ENCODE measurements at regions not wholly inside any gene's neighbourhood (a gene's known extent, or its start where the extent isn't known, plus 50 kb on each side); places are given as distances from the start of the nearest gene placed in this dataset.

DNA sequence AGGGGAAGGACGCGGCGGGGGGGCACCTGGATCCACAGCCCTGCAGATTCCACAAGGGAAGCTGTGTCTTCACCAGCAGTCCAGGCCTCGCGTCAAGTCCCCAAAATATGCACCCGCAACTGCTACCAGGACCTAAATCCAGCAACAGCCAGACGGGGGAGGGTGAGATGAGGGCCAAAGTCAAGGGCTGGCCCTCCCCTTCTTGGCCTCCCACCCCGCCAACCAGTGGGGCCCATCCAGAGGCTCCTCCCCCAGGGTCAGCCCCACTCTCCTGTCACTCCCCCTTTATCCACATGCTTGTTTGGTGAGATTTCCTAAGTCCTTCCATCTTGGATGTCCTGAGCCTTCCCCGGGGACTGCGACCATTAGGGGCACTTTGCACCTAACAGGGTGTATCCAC, 138.7 kb downstream of the ENGASE start:
- DNase-seq: no peak

DNA sequence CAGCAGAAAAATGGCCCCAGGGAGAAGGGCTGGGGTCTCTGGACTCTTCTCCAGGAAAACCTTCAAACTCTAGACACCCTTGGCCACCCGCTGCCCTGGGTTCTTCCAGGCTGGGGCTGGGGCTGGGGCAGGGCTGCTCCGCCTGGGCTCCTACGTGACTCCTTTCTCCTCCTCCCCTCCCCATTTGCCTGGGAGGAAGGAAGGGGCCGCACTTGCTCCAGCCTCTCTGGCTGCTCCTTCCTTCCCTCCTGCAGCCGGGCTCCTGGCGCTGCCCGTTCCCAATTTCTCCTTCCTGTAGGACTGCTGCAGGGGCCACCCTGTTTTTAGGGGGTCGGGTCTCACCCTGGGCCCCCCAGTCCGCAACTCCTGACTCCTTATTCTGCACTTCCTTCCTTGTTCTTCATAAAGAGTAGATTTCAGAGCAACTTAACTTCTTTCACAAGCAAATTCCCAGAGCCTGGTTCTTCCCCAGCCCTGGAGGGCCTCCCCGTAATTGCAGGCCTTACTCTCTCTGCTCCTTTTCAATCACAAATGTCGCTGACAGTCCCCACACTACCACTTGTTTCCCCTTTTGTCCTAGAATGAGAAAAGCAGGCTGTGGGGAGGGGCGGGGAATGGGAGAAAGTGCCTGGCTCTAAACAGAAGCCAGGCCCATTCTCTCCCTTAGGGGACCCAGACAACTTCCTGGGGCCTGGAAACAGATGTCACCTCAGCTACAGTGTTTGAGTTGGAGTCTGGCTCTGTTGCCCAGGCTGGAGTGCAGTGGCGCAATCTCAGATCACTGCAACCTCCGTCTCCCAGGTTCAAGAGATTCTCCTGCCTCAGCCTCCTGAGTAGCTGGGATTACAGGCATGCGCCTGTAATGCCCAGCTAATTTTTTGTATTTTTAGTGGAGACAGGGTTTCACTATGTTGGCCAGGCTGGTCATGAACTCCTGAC, 137.8 kb downstream of the ENGASE start:
- DNase-seq: no peak

DNA sequence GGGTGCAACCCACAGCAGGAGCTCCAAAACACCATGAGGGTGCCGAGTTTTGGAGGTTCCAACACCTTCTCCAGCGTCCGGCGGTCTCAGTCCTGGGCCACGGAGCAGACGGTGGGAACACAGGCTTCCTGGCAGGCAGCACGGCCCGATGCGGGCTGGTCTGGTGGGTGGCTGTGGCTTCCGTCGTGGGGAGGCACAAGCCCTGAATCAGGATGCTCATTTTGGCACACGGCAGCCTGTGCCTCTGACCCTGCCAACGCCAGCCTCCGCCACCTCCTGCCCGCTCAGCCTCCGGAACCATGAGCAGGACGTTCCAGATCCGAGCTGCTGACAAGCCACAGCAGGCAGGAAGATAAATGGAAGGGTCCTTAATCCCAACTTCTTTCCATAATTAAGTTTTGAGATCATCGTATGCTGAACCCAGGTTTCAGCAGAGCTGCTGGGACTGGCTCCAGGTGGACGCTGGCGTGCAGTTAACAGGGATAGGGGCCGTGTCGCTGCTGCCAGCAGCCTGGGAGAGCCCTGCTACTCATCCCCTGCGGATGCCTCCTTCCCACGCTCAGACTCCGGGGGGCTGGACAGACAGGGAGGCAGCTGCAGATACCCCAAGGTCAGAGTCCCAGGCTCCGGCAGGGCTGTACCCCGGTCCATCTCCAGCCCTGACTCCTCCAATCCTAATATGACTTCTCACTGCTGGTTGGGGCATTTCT, 136.6 kb downstream of the ENGASE start:
- DNase-seq: no peak

DNA sequence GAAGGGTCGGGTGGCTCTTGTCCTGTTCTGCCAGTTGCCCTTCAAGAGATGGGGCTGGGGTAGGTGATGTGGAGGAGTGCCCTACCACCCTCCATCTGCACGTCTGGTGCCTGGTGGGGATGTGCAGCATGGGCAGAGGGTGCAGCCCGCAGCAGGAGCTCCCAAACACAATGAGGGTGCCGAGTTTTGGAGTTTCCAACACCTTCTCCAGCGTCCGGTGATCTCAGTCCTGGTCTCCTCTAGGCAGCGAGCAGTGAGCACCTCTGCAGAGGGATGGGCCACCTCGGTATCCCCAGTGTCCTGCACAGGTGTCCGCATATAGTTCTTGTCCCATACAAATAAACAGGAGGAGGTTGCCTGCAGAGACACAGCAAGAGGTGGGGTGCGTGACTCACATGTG, 136.0 kb downstream of the ENGASE start:
- no peak for DNase-seq

DNA sequence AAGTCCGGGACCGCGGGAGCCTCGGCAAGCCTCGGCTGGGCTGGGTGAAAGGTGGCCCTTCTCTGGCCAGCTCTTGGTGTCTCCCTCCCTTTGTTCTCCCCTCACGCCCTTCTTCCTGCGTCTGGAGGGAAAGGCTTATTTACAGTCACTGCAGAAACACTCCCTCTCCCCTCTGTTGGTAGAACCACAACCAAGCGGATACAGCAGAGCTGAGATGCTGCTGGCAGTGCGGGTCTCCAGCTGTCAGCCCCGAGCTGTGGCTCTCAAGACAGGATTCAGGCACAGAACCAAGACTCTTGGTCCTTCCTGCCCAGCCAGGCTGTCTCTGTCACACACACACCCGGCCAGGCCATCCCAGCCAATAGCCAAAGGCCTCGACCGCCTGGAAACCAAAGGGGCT, 133.3 kb downstream of the ENGASE start:
- no peak for DNase-seq

DNA sequence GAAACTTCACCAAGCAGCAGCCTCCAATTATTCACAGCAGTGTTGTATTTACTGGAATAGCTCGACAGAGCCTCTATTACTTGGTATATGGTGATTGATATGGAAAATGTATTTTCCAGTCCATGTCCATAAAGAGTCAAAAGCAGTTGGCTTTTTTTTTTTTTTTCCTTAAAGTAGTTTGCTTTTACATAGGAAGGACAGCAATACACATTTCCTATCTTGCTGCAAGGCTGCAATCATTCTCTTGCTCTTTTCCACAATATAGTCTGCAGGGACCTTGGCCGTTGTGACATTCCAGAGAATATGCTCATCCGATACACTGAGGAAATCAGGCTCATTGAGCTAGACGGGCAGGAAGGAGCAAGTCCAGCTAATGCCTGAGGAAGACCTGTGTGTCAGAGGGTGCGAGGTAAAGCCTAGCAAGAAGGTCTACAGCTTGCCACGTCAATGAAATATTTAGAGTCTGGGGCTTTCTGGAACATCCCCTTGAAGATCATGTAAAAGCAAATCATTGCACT, 131.1 kb downstream of the ENGASE start:
- DNase-seq: no peak

DNA sequence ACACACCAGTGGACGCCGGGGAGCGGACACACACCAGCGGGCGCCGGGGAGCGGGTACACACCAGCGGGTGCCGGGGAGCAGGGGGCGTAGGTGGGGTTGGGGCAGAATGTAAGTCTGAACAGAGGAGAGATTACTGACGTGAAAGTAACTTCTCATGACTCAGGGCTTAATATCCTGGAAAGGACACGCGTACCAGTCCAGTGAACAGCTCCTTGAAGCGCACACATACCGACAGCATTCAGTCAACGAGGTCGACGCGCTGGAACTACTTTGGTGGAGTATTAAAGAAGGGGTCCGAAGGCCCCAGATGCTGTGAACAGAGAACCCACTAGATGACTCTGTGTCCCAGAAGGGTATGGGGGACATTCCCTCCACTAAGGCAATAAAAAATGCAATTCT, 129.6 kb downstream of the ENGASE start:
- DNase-seq: no peak

DNA sequence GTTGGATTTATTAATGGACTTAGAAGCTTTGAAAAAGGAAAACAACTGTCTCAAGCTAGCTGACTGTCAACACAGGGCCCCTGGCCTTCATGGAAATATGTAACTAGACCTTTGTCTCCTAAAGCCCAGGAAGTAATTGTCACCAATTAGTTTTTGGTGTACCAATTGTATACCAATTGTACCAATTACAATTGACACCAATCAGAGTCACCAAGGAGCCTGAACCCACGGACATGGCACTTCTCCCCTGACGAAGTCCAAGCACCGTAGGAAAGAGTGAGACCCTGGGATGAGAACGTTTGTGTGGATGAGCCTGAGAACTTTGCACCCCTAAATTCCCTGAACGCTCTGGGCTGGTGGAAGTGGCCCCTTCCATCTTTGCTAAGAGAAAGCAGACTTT, 129.0 kb downstream of the ENGASE start:
- no peak for DNase-seq

DNA sequence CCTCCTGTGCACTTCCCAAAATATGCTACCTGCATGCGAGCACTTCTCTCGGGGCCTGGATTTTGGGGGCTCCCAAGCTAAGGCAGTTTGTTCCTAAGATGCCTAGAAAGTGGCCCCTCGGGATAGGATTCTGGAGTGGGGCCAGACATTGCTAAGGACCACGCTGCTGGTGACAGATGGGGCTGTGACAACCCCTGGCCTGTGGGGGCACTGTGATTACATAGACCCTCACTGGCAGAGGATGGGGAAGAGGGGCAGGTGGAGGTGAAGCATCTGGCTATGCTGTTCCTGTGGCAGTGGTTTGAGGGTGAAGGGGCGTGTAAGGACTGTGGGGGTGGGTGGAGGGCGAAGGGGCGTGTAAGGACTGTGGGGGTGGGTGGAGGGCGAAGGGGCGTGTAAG, 128.4 kb downstream of the ENGASE start:
- DNase-seq: no peak

DNA sequence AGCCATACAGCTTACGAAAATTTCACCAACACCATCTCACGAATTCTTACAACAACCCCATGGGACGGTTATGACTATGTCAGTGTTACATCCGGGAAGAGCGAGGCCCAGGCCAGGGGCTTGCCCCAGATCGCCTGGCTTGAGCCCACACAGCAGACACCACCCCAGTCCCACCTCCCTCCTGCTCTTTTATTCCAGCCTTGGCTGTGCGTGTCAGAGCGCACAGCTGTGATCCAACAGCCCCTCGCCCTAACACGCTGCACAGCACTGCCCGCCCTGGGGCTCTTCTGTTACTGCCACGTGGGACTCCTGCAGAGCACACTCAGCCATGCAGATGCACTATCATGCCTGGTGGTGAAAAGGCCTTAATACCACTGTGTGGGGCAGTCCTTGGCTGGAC, 127.9 kb downstream of the ENGASE start:
- no peak for DNase-seq

DNA sequence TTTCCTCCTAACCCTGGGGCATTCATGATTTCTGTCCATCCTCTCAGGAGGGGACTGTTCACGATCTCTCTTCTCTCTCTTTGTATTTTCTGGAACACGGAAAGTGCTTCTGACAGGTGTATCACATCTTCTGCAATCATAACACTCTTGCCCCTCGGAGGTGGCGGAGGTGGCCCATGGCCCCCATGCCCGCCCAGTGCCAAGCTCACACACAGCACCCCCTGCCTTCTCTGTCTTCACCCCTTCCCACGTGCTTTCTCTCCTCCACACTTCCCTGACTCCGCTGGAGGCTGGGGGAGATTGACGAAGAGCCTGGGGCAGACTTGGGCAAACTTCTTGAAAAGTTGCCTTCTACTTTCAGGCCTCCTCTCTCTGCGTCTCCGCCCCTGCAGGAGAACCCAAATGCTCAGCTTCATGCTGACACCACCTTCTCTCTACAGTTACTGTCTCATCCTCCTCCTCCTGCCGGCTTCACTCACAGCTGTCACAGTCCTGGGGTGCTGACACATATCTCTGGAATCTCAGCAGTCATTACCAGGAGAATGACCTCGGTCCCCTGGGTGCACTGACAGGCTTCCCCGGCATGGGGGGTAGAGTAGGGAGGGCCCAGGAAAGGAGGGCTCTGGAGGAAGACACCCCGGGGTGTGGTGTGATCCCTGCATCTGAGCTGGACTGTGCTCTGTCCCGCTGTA, 127.1 kb downstream of the ENGASE start:
- DNase-seq: no peak

DNA sequence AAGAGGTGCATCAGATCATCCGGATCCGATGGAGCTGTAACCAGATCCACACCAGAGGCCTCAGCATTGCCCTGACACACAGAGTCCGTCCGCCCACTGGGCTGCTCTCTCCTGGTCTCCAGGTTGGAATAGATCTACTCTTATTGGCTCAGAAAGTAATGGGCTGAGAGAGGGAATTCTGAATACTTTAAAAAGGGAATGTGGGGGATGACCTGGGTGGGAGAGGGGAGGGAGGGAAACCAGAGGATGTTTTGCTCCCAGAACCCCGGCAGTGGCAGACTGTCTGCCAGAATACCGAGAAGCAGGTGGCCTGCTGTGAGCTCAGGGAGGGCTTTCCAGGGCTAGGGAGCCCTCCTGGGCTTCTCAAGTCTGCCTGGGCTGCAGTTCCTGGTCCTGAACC, 126.5 kb downstream of the ENGASE start:
- DNase-seq: no peak

DNA sequence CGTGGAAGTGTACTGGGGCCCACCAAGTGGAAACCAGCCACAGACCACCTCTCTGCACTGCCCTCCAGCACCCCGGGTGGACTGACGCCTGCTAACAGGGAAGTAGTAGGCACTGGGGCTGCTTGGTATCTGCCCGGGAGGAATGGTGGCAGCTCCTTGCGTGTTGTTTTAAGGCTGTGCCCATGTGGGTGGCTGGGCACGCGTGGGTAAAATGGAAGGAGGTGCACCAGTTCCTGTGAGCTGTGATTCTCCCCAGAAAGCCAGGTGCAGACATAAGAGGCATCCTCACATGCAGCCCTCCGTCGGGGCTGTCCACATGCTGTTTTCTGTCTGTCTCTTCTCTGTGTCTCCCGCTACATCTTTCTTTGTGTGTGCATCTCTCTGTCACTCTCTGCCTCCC, 122.3 kb downstream of the ENGASE start:
- DNase-seq: no peak

DNA sequence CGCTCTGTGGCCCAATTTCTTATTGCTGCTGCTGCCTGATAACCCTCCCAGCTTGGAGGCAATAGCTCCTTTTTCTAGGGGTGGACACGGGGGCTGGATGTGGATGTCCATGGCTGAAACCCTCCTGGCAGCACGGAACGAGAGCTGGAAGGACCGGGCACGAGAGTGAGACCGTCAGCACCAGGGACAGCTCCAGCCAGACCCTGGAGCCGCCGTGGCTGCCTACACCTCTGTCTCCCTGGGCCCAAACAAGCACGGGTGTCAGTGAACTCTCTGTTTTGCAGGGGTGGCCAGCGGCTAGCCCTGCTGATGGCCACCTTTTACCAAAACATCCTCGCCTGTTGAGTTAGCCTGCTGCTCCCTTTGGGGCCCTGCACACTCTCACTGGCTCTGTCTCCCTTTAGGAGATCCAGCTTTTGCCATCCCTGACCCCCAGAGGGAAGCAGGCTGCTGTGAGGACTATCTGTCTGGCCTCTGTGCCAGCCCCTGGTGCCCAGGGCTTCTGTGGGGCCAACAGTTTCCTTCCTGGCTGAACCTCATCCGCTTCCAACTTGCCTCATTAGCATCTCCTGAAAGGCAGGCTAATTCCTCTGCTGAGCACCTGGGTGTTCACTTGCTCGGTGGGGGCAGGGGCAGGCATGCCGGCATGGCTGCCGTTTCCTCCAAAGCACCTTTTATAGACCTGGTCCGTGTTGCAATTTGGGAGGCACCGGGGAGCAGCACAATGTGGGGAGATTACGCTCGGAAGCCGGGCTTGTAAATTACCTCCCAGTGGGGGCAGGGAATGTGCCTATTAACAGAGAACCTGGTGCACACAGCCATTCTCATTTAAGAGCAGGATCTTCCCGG, 118.1 kb downstream of the ENGASE start:
- DNase-seq: no peak

DNA sequence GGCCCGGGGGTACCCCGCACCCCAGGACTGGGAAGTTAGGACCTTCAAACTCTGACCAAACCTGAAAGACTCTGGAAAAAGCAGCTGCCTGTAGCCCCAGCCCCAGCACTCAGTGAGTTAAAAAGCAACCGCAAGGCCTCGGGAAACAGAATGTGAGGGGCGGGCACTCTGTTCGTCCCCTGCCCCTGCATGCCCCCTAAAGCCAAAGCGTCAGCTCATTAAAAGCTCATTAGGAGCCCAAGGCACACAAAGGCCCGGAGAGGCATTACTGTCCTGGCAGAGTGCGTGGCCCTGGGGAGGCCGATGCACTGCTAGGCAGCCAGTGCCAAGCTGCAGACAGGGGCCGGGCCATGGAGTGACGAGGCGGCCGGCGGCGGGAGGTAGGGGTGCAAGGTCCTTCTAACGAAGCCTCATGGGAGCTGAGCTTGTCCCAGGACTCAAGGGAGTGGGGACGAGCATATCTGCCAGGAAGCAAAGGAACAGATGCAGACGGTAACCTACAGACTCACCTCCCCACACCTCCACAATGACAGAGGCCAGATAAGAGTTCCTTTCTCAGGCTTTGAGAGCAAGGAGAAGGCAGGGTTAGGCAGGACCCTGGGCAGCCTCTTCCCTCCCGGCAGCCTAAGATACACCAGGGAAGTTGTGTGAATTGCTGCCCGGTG, 116.8 kb downstream of the ENGASE start:
- DNase-seq: no peak

DNA sequence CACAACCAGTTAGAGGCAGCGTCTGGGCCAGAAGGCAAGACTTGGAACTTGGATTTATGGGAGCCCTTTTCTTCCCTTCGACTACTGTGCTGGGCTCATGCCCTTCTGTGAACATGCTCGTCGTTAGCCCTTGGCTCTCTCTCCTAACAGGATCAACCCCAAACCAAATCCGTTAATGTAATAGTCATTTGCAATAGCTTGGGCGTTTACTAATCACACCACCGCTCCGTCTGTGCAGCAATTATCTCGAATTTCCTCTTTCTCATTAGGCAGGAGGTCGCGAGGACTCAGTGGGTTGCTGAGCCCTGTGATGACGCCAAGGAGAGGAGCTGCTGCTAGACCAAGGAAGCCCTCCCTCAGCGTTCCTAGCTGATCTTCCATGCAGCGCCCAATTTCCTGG, 114.7 kb downstream of the ENGASE start:
- no peak for DNase-seq

DNA sequence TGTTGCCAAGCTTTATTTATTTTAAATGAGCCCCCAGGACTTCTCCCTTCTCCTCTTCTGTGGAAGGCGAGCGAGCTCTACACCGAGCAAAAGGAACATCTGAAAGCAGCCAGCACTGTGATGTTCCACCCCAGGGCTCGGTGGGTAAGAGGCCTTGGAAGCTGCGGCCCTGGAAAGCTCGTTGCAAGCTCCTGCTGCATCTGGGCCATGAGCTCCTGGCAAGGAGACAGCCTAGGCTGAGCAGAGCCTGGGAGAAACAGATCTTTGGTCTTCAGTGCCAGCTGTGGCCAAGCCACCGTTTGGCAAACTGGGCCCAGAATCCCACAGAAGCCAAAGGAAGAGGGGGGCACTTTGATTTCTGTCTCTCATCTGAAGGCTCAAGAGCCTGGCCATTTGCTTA, 114.1 kb downstream of the ENGASE start:
- no peak for DNase-seq

DNA sequence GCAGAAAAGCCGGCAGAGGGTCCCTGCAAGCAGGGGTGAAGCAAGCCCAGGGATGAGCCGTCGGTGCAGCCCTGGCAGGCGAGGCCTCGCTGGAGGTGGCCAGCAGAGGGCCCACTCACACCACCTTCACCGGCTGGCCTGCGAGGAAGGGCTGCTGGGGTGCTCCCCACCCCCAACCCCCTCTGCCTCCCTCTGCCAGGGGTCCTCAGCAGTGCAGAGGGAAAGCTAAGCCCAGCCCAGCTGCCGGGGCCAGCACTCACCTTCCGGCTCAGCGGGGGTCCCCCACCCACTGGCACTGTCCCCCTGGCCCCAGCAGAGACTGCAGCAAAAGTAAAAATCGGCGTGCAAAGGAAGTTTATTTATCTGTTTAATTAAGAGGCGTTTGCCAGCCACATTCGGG, 113.4 kb downstream of the ENGASE start:
- no peak for DNase-seq

DNA sequence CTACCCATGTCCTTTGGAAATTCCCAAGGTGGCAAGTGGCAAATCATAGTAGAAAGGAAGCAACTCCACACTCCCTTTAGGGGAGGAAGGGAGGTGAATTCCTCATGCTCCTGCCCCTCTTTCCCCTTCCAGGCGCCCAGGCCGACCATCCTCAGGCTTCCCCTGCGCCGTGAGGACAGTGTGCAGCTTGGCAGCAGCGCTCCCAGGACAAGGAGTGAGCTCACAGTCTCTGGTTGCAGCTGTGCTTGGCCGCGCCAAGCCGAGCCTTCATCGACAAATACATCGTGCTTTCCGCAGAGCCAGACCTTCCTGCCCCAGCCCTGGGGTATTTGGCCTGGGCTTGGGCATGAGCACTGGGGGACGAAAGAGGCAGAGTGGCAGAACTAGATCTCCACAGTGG, 112.6 kb downstream of the ENGASE start:
- DNase-seq: no peak

DNA sequence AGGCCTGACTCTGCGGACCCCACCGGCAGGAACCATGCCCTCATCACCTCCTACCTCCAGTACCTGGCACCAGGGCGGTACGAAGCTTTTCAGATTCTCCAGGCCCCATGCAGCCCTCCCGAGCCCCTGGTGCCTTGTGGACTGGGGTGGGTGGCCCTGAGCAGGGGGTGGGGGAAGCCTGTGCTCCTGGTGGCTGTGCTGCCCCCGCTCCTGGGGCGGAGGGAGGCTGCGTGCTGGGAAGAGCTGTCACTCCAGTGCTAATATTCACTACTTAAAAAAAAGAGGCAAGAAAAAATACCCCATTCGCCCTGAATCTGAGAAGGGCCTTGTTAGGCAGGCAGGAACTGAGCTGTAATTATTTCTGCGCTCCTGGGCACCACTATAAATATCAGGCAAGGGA, 111.8 kb downstream of the ENGASE start:
- no peak for DNase-seq

DNA sequence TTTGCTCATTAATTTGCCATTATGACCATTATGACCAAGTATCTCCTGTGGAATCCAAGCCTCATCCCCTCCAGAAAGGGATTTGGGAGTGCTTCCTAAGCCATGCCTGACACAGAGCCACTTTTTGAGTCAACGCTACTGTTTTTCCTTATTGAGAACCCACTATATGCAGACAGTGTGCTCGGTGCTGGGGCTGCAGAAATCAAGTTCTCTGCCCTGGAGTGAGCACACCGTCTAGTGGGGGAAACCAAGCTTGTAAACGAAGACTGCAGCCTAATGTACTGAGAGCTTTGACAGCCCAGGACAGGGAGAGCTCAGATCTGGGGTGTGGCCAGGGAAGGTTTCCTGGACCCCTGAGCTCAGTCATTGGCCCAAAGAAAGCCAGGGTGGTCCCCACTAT, 111.0 kb downstream of the ENGASE start:
- no peak for DNase-seq

DNA sequence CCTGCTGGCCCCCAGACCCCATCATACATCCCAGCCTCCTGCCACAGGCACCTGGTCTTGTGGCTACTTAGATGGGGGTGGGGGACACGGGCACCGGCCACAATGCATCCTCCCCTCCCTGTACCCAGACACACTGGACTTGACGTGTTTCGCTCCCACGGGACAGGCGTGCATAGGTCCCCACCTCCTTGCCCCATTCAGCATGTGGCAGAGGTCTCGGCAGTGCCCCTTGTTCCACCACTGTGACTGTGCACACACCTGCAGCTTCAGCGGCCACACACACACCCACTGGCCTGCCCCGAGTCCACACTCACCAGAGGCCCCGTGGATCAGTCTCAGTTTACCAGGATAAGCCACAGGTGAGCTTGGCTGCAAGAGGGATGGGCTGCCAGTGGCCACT, 109.6 kb downstream of the ENGASE start:
- DNase-seq: no peak
